Psoas muscle (tissue), 7 donors: ENCODE measurements at regions not wholly inside any gene's neighbourhood (a gene's known extent, or its start where the extent isn't known, plus 50 kb on each side); places are given as distances from the start of the nearest gene placed in this dataset.

Experiments
- ATAC-seq, 4 donors: fragments of 200-7000 bp; cut with Tn5 transposase; one replicate each; pipeline ENCODE4 v1.9.1; 2020; ENCODE audit warnings: moderate library complexity in 3 of 4, mild to moderate bottlenecking in 2 of 4
- DNase-seq, 2 donors: peaks; one replicate each; pipeline ENCODE4 v3.0.0-alpha.2; 2020
- H3K27ac ChIP-seq: fragments of 200-600 bp; one replicate; pipeline ENCODE4 v1.8.0; 2022
- H3K27me3 ChIP-seq, 3 donors: fragments of 200-600 bp in 1 of 3; one replicate each; pipeline versions ENCODE4 v1.6.1 to v1.8.0; 2013 to 2022; ENCODE audit warnings: low read length in 2 of 3, mild to moderate bottlenecking in 2 of 3, moderate library complexity in 1 of 3; ENCODE audit not compliant: insufficient read depth in 3 of 3
- H3K36me3 ChIP-seq, 2 donors: fragments of 200-600 bp in 1 of 2; one replicate each; pipeline versions ENCODE4 v1.6.1 to v1.8.0; 2013 to 2022; ENCODE audit warnings: low read depth in 1 of 2, mild to moderate bottlenecking in 1 of 2, moderate library complexity in 1 of 2; ENCODE audit not compliant: insufficient read depth in 1 of 2
- H3K4me1 ChIP-seq: fragments of 200-600 bp; one replicate; pipeline ENCODE4 v1.8.0; 2022
- H3K4me3 ChIP-seq: fragments of 200-600 bp; one replicate; pipeline ENCODE4 v1.8.0; 2022; ENCODE audit warnings: mild to moderate bottlenecking
- H3K9me3 ChIP-seq: fragments of 200-600 bp; one replicate; pipeline ENCODE4 v1.8.0; 2022
- WGBS, 3 donors: extraction: QIAGEN DNeasy Blood & Tissue Kit; methylation state at CpG; one replicate each; pipeline versions ENCODE4 v1.1.6 to v1.1.7; 2013; 5-methylcytosine and 5-hydroxymethylcytosine counted together
- intact Hi-C, 2 donors: fragments of 100-400 bp; cut with DNase I; formaldehyde crosslinking; loops; one replicate each; pipeline versions ENCODE4 v1.11.0 to v1.14.2; 2022
- TF ChIP-seq, protein P1 (sequence below): fragments of 200-600 bp; IDR thresholded peaks from one replicate; pipeline ENCODE4 v1.8.0; 2022; ENCODE audit warnings: antibody characterized with exemption
- donor health status: healthy with polysubstance abuse.
- donor health status: DM: no; HTN: no; CAD: no; lungs with moderate emphysema.
- donor health status: Bipolar disorder and iron deficiency.
- donor health status: healthy.
- donor health status: DM: yes; HTN: yes; CAD: no.
- donor health status: DM: no; HTN: no; CAD: no.
- donor health status: DM: yes; HTN: yes; CAD: no.

DNA sequence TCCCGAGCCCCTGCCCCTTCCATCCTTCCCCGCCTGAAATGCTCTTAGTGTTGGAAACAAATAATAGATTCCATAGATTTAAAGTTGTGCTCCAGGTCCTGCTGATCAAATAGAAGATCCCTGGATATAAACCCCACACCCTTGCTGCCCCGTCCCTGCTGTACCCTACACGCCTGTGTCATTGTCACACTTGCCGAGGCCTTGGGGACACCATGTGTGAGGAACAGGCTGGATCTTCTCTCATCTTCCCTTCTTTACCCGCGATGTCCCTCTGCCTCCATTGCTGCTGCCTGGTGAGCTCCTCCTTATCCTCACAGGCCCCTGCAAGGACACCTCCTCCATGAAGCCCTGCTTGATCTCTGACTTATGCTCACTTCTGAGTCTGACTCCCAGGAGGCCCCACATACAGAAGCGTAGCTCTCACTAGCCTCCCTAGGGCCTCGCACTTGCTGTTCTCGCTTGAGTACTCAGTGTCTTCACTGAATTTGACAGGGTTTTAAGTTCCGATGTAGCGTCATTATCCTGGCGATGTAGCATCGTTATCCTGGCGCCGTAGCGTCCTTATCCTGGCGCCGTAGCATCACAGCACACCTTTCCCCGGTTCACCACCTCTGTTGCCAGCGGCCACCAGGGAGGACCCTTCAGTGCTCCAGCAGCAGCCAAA lies 221.9 kb downstream of the NDUFA10 start:
- ATAC-seq: no peak
- Histone ChIP-seq H3K36me3 (no peaks in the 10 kb centered on the region), H3K9me3 (no peaks in the 10 kb centered on the region), H3K27ac (no peak overlapping the region), H3K4me3 (no peak overlapping the region), H3K4me1 (no peaks in the 10 kb centered on the region), H3K27me3 (peaks cover 0 to 4% (median 0%) of the 10 kb centered on the region in 3 donors)
- TF ChIP-seq, protein P1, sequence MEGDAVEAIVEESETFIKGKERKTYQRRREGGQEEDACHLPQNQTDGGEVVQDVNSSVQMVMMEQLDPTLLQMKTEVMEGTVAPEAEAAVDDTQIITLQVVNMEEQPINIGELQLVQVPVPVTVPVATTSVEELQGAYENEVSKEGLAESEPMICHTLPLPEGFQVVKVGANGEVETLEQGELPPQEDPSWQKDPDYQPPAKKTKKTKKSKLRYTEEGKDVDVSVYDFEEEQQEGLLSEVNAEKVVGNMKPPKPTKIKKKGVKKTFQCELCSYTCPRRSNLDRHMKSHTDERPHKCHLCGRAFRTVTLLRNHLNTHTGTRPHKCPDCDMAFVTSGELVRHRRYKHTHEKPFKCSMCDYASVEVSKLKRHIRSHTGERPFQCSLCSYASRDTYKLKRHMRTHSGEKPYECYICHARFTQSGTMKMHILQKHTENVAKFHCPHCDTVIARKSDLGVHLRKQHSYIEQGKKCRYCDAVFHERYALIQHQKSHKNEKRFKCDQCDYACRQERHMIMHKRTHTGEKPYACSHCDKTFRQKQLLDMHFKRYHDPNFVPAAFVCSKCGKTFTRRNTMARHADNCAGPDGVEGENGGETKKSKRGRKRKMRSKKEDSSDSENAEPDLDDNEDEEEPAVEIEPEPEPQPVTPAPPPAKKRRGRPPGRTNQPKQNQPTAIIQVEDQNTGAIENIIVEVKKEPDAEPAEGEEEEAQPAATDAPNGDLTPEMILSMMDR: no peak
- no peak for DNase-seq
- intact Hi-C loops: no loop called here
- 94 to 97% (median 94%) methylated on average over 21 of the region's 21 CpGs for WGBS, 3 donors

DNA sequence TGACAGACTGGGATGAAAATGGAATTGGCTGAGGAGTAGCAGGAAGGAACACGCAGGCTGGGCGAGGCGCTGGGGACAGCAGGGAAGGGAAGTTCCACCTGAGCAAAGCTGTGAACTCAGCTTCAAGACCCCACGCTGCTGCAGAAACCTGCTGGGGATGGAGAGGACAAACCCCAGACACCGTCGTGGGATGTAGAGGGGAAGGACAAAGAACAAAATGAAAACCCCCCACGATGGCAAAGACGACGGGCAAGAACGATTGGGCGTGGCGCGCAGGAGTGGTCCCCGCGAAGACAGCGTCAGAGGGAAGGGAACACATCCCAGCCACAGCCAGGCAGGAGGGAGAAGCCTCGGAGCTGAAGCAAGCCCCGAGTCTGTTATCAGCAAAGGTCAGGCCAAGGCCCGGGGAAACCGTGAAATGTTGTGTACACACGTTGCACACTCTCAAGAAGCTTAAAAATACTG lies 222.9 kb downstream of the NDUFA10 start:
- DNase-seq (no peak), ATAC-seq (no peak)
- Histone ChIP-seq H3K27ac (no peak overlapping the region), H3K36me3 (no peaks in the 10 kb centered on the region), H3K9me3 (no peaks in the 10 kb centered on the region), H3K4me3 (no peak overlapping the region), H3K27me3 (peaks cover 0 to 4% (median 0%) of the 10 kb centered on the region in 3 donors), H3K4me1 (no peaks in the 10 kb centered on the region)
- TF ChIP-seq, protein P1: no peak
- intact Hi-C loops: no loop called here
- 73 to 83% (median 74%) methylated on average over 21 of the region's 21 CpGs for WGBS, 3 donors

DNA sequence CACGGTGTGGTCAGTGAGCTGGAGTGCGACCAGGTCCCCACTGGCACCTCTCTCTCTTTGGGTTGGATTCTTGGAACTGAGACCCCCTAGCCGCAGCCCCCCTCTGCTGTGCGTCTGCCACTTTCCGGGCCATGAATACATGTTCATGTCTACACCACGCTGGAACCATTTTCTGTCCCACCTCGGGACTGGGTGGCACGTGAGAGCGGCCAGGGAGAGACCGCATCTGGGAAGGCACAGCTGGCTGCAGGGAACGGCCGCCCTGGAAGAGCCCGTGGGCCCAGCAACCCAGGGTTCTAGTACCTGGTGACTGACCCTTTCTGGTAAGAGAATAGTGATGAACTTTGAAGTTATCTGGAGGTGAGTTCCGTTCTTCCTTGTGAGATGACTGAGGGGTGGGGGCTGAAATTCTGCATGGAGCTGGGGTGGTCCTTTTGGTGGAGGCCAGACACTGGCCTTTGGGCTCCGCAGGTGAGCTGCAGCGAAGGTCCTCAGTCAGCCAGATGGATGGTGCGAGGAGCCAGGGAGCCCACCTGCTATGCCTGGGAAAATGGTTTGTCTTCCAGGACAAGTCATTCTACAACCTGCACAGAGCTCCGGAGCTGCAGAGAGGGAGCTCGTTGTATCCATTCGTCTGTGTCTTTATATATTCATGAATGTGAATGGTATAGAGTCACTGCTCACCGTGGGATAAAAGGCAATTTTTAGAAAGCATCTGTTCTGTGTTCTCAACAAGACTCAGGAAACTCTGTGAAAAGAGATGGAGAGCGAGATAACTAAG lies 223.5 kb downstream of the NDUFA10 start:
- H3K36me3 ChIP-seq: no peaks in the 10 kb centered on the region
- no peaks in the 10 kb centered on the region for H3K9me3 ChIP-seq
- H3K4me1 ChIP-seq: no peaks in the 10 kb centered on the region
- TF ChIP-seq, protein P1: no peak
- DNase-seq (no peak), ATAC-seq (no peak)
- H3K27ac ChIP-seq: no peak overlapping the region
- H3K27me3 ChIP-seq: peaks cover 0 to 4% (median 0%) of the 10 kb centered on the region in 3 donors
- WGBS, 3 donors: 83 to 86% (median 86%) methylated on average over 22 of the region's 22 CpGs
- no peak overlapping the region for H3K4me3 ChIP-seq
- intact Hi-C loops: no loop called here

DNA sequence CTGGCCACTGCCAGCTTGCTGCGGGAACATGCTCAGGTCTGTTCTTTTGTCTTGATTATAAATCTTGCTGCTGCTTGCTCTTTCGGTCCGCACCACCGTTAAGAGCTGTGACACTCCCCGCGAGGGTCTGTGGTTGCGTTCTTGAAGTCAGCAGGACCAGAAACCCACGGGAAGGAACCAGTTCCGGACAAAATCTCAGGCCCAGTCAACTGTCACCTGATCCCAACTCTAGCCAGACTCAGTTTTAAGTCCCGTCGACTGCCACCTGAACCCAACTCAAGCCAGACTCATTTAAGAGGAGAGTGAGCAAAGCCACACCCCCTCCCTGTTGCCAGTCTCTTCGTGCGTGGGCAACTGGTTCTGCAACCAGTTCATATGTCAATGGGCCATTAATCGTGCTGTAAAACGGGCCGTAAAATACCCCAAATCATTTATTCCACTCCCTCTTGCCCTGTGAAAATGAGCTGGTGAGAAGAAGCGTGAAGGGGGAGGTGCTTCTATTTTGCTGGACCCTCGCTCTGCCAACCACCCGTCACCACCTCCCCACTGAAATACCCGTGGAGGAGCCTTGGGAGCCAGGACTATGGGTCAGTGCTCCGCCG lies 224.3 kb downstream of the NDUFA10 start:
- TF ChIP-seq, protein P1: no peak
- H3K27me3 ChIP-seq: peaks cover 0 to 4% (median 0%) of the 10 kb centered on the region in 3 donors
- 83 to 87% (median 84%) methylated on average over 22 of the region's 22 CpGs for WGBS, 3 donors

More for the DNA sequence above, 224.3 kb downstream of the NDUFA10 start:
- H3K4me3 ChIP-seq: no peak overlapping the region
- no peak overlapping the region for H3K27ac ChIP-seq
- intact Hi-C loops: no loop called here
- H3K4me1 ChIP-seq: no peaks in the 10 kb centered on the region
- DNase-seq (no peak), ATAC-seq (no peak)
- no peaks in the 10 kb centered on the region for H3K9me3 ChIP-seq
- H3K36me3 ChIP-seq: no peaks in the 10 kb centered on the region
